Panc1 (cell line): ENCODE measurements at regions not wholly inside any gene's neighbourhood (a gene's known extent, or its start where the extent isn't known, plus 50 kb on each side); places are given as distances from the start of the nearest gene placed in this dataset.

Source experiments
- ATAC-seq: fragments of 200-7000 bp; cut with Tn5 transposase; 2 replicates; pipeline ENCODE4 v1.9.1; 2020; ENCODE audit warnings: mild to moderate bottlenecking, moderate library complexity
- BruUV-seq: library from RNA; stranded (reverse); fragments of 400-500 nt; replicated peaks from 2 replicates; lab custom pipeline; 2021; lab: Mats Ljungman, UMichigan
- CTCF ChIA-PET: fragments of 300-600 bp; sonication (Branson Sonifier 250); formaldehyde crosslinking; loops from one replicate; lab custom pipeline; 2022; ENCODE audit warnings: antibody characterized with exemption; lab: Charles Lee
- POLR2A ChIA-PET: fragments of 300-600 bp; sonication (Branson Sonifier 250); formaldehyde crosslinking; loops from one replicate; lab custom pipeline; 2022; ENCODE audit warnings: antibody characterized with exemption; lab: Charles Lee
- DNase-seq: peaks from one replicate; pipeline ENCODE4 v3.0.0-alpha.2; 2010; ENCODE audit warnings: low read depth, low spot score
- H3K27ac ChIP-seq: 2 replicates; pipeline ENCODE4 v1.5.1; 2011; ENCODE audit warnings: mild to moderate bottlenecking, low read length, inconsistent platforms
- H3K27me3 ChIP-seq: fragments of 200-500 bp; sonication (Bioruptor generic); 2 replicates; pipeline ENCODE4 v1.6.0; 2014; ENCODE audit warnings: low read length, inconsistent platforms; ENCODE audit not compliant: control insufficient read depth, insufficient read depth
- H3K36me3 ChIP-seq: fragments of 200-500 bp; sonication (Bioruptor generic); 2 replicates; pipeline ENCODE4 v1.5.1; 2014; ENCODE audit warnings: inconsistent platforms, mild to moderate bottlenecking, low read length, moderate library complexity; ENCODE audit not compliant: control insufficient read depth, insufficient read depth
- H3K4me1 ChIP-seq: 2 replicates; pipeline ENCODE4 v1.5.1; 2011; ENCODE audit warnings: inconsistent platforms, mild to moderate bottlenecking, low read length, moderate library complexity; ENCODE audit not compliant: control insufficient read depth, insufficient read depth
- H3K4me3 ChIP-seq, 2 experiments: 2 replicates each; pipeline ENCODE4 v1.5.1; 2011 to 2012; ENCODE audit warnings: low read depth in 2 of 2, low read length in 2 of 2, mild to moderate bottlenecking in 2 of 2, inconsistent platforms in 1 of 2, moderate library complexity in 1 of 2
- H3K9me3 ChIP-seq: fragments of 200-500 bp; sonication (Bioruptor generic); 2 replicates; pipeline ENCODE4 v1.5.1; 2014; ENCODE audit warnings: low read depth, mild to moderate bottlenecking, inconsistent platforms, low read length, moderate library complexity; ENCODE audit not compliant: control insufficient read depth, insufficient read depth
- CTCF ChIP-seq: fragments of 450-650 bp; IDR thresholded peaks from 2 replicates; pipeline ENCODE4 v1.5.1; 2017; ENCODE audit warnings: mild to moderate bottlenecking
- POLR2AphosphoS5 ChIP-seq: IDR thresholded peaks from 2 replicates; pipeline ENCODE4 v1.6.1; 2012; ENCODE audit warnings: mild to moderate bottlenecking, low read depth, low read length, moderate library complexity
- REST ChIP-seq, 2 experiments: IDR thresholded peaks; 2 replicates each; pipeline ENCODE4 v1.6.1; 2011 to 2012; ENCODE audit warnings: low read depth in 2 of 2, control low read depth in 1 of 2, low read length in 1 of 2, mild to moderate bottlenecking in 1 of 2, moderate library complexity in 1 of 2; ENCODE audit not compliant: insufficient read depth in 1 of 2
- SIN3A ChIP-seq: IDR thresholded peaks from 2 replicates; pipeline ENCODE4 v1.6.1; 2012; ENCODE audit warnings: low read depth, mild to moderate bottlenecking, low read length, moderate library complexity, borderline replicate concordance; ENCODE audit not compliant: insufficient read depth
- TCF7L2 ChIP-seq: IDR thresholded peaks from 2 replicates; pipeline ENCODE4 v1.6.1; 2011; ENCODE audit warnings: mild to moderate bottlenecking, low read depth, low read length, inconsistent platforms
- in situ Hi-C: cut with HindIII; loops from 2 replicates; pipeline ENCODE4 v1.10.0; 2016; ENCODE audit warnings: low sequenced_read_pairs, low pct_unique_long_range_greater_than_20kb
- intact Hi-C: fragments of 100-400 bp; cut with micrococcal nuclease; formaldehyde crosslinking; loops from one replicate; pipeline ENCODE4 v1.10.0; 2022; ENCODE audit not compliant: unreplicated experiment

- Histone ChIP-seq H3K4me3 (no peak overlapping the region), H3K27ac (no peak overlapping the region), H3K27me3 (no peaks in the 10 kb centered on the region), H3K9me3 (no peaks in the 10 kb centered on the region), H3K36me3 (no peaks in the 10 kb centered on the region), H3K4me1 (no peaks in the 10 kb centered on the region)
- TF ChIP-seq REST (IDR thresholded peaks at IDR 0.05; ENCODE audit: insufficient read depth in 1 of 2, low read depth in 2 of 2, low read length in 1 of 2) (no peak), TCF7L2 (no peak), POLR2AphosphoS5 (no peak), SIN3A (no peak), CTCF (no peak)
- CTCF ChIA-PET = no interaction called here
- no TSS peak for BruUV-seq
- in situ Hi-C loops (no loop called here), intact Hi-C loops (no loop called here)
- POLR2A ChIA-PET = no interaction called here
- DNase-seq (no peak), ATAC-seq (no peak)
Measured at GRCh38 chr13:106011600-106011999, 523.9 kb downstream of the EFNB2 start.

- in situ Hi-C loops (no loop called here), intact Hi-C loops (no loop called here)
- TF ChIP-seq CTCF = no peak
- TF ChIP-seq SIN3A = no peak
- no peak for TF ChIP-seq REST (IDR thresholded peaks at IDR 0.05; ENCODE audit: insufficient read depth in 1 of 2, low read depth in 2 of 2, low read length in 1 of 2)
- no peak for TF ChIP-seq TCF7L2
- TF ChIP-seq POLR2AphosphoS5 = no peak
- no peak for ATAC-seq
- Histone ChIP-seq H3K27me3 (no peaks in the 10 kb centered on the region), H3K36me3 (no peaks in the 10 kb centered on the region), H3K4me1 (no peaks in the 10 kb centered on the region), H3K27ac (no peak overlapping the region), H3K4me3 (no peak overlapping the region), H3K9me3 (no peaks in the 10 kb centered on the region)
- DNase-seq = no peak
- ChIA-PET POLR2A (no interaction called here), CTCF (no interaction called here)
- BruUV-seq = no TSS peak
Measured at GRCh38 chr13:106010836-106011235, 524.6 kb downstream of the EFNB2 start.
